ENCODE measurements at regions not wholly inside any gene's neighbourhood (a gene's known extent, or its start where the extent isn't known, plus 50 kb on each side); places are given as distances from the start of the nearest gene placed in this dataset.

GRCh38 chr14:87430810-87431209 is 562.2 kb downstream of the GALC start:
- no peak for DNase-seq (ENCODE audit: low read depth)
- H3K4me3 ChIP-seq (ENCODE audit: low read depth, low read length): no peak overlapping the region
- no peak for TF ChIP-seq CTCF (IDR thresholded peaks at IDR 0.05; ENCODE audit: control insufficient read depth, extremely low read depth, insufficient read depth)

- DNase-seq (ENCODE audit: low read depth): no peak
- no peak overlapping the region for H3K4me3 ChIP-seq (ENCODE audit: low read depth, low read length)
- no peak for TF ChIP-seq CTCF (IDR thresholded peaks at IDR 0.05; ENCODE audit: control insufficient read depth, extremely low read depth, insufficient read depth)
Observed at GRCh38 chr14:87430214-87430613, 562.8 kb downstream of the GALC start.

- no peak overlapping the region for H3K4me3 ChIP-seq (ENCODE audit: low read depth, low read length)
- no peak for DNase-seq (ENCODE audit: low read depth)
- TF ChIP-seq CTCF (IDR thresholded peaks at IDR 0.05; ENCODE audit: control insufficient read depth, extremely low read depth, insufficient read depth): no peak
Observed at GRCh38 chr14:87419925-87420324, 573.1 kb downstream of the GALC start.

GRCh38 chr14:87411370-87411769 is 581.6 kb downstream of the GALC start:
- no peak overlapping the region for H3K4me3 ChIP-seq (ENCODE audit: low read depth, low read length)
- no peak for DNase-seq (ENCODE audit: low read depth)
- no peak for TF ChIP-seq CTCF (IDR thresholded peaks at IDR 0.05; ENCODE audit: control insufficient read depth, extremely low read depth, insufficient read depth)

- DNase-seq (ENCODE audit: low read depth): no peak
- no peak overlapping the region for H3K4me3 ChIP-seq (ENCODE audit: low read depth, low read length)
- TF ChIP-seq CTCF (IDR thresholded peaks at IDR 0.05; ENCODE audit: control insufficient read depth, extremely low read depth, insufficient read depth): no peak
Observed at GRCh38 chr14:87409393-87409792, 583.6 kb downstream of the GALC start.

- DNase-seq (ENCODE audit: low read depth): no peak
- TF ChIP-seq CTCF (IDR thresholded peaks at IDR 0.05; ENCODE audit: control insufficient read depth, extremely low read depth, insufficient read depth): no peak
- H3K4me3 ChIP-seq (ENCODE audit: low read depth, low read length): no peak overlapping the region
Observed at GRCh38 chr14:87407344-87407743, 585.6 kb downstream of the GALC start.

GRCh38 chr14:87405563-87405962 is 587.4 kb downstream of the GALC start:
- H3K4me3 ChIP-seq (ENCODE audit: low read depth, low read length): no peak overlapping the region
- TF ChIP-seq CTCF (IDR thresholded peaks at IDR 0.05; ENCODE audit: control insufficient read depth, extremely low read depth, insufficient read depth): no peak
- no peak for DNase-seq (ENCODE audit: low read depth)
